ENCODE measurements at regions not wholly inside any gene's neighbourhood (a gene's known extent, or its start where the extent isn't known, plus 50 kb on each side); places are given as distances from the start of the nearest gene placed in this dataset.
"Not testable (repeated sequence)": the region's sequence is repeated elsewhere in the genome, so short reads cannot be mapped to it uniquely, and the experiment has no call there.

DNA sequence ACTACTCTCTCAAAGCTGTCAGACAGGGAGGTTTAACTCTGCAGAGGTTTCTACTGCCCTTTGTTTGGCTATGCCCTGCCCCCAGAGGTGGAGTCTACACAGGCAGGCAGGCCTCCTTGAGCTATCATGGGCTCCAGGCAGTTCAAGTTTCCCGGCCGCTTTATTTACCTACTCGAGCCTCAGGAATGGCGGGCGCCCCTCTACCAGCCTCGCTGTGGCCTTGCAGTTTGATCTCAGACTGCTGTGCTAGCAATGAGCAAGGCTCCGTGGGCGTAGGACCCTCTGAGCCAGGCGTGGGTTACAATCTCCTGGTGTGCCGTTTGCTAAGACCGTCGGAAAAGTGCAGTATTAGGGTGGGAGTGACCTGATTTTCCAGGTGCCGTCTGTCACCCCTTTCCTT lies 124.3 kb downstream of the PTCHD1 start:
- H3K4me3 ChIP-seq (ENCODE audit: low read depth, low read length); DNase-seq (ENCODE audit: low read depth): not testable (repeated sequence)

DNA sequence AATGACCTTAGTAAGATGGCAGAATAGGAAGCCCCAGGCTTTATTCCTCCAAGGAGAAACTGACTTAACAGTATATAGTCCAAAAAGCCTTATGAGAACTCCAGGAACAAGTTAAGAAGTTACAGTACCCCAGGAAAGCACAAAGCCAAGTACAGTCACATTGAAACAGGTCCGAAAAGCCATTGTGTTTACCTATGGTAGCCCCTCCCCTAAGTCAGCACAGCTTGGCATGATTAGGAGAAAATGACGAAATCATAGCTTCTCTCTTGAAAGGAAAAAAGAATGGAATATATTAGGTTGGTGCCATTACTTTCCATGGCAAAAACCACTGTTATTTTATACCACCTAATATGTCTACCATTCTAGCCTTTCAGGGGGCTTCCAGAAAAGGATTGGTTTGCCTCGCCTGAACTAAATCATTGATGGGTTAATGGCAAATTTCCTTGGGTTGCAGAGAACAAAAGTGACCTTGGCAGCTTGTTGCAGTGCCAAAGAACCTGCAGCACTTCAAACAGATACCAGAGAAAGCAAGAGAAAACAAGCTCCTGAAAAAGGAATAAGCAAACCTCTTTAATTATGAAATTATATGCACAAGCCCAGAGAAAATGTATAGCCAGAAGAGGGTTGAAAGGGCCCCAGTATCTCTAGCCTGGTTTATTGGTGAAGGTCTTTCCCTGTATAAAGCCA lies 130.6 kb downstream of the PTCHD1 start:
- no peak for DNase-seq (ENCODE audit: low read depth)

DNA sequence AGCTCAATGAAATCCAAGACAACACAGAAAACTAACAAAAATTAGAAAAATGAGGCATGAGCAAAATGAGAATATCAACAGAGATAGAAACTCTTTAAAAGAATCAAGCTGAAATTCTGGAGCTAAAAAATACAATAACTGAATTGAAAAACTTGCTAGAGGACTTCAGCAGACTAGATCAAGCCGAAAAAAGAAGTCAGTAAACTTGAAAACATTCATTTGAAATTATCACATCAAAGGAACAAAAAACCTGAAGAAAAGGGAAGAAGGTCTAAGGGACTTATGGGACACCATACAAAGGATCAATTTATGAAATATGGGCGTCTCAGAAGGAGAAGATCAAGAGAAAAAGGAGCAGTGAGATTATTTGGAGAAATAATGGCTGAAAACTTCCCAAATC lies 131.3 kb downstream of the PTCHD1 start:
- DNase-seq (ENCODE audit: low read depth) = no peak
- H3K4me3 ChIP-seq (ENCODE audit: low read depth, low read length) = no peak overlapping the region

More for the DNA sequence above, 130.6 kb downstream of the PTCHD1 start:
- no peak overlapping the region for H3K4me3 ChIP-seq (ENCODE audit: low read depth, low read length)

DNA sequence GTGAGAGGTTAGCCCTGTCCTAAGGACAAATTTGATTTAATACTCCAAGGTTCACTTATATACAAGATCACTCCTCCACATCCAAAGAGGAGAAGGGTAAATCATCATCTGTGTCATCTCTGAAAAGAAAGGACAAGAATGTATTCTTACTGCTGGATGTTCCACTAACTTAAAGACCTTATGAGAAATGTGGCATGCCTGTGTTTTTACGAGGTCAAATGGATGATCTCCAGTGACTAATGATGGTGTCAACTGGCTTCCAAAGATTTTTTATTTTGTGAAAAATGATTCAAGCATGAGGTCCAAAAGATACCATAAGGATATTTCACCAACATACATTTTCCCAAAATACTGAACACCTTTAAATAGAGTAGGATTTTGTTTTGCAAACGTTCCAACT lies 143.4 kb downstream of the PTCHD1 start:
- H3K4me3 ChIP-seq (ENCODE audit: low read depth, low read length) = no peak overlapping the region
- DNase-seq (ENCODE audit: low read depth) = no peak

DNA sequence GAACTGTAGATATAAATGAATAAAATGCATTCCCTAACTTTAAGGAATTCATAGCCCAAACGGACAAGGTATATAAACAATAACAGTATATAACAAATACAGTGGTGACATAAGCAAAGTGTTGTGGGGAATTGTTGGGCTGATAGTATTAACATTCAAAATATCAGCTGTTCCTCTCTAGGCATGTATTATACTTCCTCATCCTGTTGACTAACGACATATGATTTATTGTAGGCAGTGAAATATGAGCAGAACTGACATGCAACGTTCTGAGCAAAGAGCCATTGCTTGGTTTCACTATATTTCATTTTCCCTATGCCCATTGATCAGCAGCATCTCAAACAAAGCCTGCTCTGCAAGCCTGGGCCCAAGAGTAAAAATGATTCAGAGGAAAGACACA lies 143.9 kb downstream of the PTCHD1 start:
- DNase-seq (ENCODE audit: low read depth) = no peak
- no peak overlapping the region for H3K4me3 ChIP-seq (ENCODE audit: low read depth, low read length)

DNA sequence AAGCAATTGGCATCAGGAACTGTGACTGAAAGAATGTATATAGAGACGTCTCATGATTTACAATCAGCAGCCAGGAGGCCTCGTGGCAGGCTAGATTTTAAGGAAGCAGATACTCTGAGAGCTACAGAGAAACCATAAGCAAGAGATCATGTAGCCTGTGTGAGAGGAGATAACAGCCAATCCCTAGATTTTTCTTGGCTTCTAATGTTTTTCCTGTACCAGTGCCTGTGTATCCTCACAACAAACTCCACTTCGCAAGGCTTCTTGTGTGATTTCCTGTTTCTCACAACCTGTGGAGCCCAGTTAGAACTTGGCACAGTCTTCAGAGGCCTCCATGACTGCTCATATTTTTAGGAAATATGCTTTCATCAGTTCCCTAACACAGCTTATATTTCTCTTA lies 147.9 kb downstream of the PTCHD1 start:
- no peak overlapping the region for H3K4me3 ChIP-seq (ENCODE audit: low read depth, low read length)
- DNase-seq (ENCODE audit: low read depth) = no peak

DNA sequence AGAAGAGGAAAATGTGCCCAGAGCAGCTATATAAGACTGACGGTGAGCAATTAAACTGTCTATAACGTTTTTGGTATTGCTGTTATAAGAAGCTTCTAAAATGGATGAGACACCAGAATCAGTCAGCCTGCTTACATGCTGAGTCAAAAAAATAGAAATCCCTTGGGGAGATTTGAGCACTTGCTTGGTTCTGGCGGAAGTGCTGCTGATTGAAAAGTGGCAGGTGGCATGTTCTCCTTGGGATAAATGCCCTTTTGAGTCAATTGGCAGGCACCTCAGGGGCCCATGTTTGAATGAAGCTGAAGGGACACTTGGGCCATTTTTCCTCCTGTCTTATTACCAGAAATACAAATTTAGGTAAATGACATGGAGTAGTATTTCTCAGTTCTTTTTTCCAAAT lies 148.7 kb downstream of the PTCHD1 start:
- DNase-seq (ENCODE audit: low read depth) = no peak
- H3K4me3 ChIP-seq (ENCODE audit: low read depth, low read length) = no peak overlapping the region

DNA sequence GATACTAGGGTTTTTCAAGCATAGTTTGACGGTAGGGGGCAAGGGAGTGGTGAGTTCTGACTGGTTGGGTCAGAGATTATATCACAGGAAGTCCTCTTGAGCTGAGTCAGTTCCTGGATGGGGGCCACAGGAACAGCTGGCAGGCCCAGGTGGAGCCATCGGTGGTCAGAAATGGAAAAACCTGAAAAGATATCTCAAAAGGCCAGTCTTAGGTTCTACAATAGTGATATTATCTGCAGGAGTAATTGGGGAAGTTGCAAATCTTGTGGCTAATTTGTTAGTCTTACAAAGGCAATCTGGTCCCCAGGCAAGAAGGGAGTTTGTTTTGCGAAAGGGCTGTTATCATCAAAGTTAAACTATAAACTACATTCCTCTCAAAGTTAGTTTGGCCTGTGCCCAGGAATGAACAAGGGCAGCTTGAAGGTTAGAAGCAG lies 159.3 kb downstream of the PTCHD1 start:
- no peak for DNase-seq (ENCODE audit: low read depth)
- no peak overlapping the region for H3K4me3 ChIP-seq (ENCODE audit: low read depth, low read length)

DNA sequence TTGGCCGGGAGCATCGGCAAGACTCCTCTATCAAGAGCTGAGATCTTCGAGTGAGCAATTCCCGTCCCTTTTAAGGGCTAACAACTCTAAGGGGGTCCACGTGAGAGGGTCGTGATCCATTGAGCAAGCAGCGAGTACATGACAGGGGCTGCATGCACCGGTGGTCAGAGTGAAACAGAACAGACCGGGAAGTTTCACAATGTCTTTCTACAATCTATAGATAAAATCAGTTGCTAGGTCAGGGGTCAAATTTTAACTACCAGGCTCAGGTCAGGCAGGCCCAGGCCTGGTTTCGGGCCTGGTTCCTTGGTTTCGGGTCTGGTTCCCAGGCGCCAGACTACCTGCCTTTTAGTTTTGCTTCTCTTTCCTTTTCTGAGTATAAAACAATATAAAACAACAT lies 160.1 kb downstream of the PTCHD1 start:
- no peak overlapping the region for H3K4me3 ChIP-seq (ENCODE audit: low read depth, low read length)
- DNase-seq (ENCODE audit: low read depth) = no peak

DNA sequence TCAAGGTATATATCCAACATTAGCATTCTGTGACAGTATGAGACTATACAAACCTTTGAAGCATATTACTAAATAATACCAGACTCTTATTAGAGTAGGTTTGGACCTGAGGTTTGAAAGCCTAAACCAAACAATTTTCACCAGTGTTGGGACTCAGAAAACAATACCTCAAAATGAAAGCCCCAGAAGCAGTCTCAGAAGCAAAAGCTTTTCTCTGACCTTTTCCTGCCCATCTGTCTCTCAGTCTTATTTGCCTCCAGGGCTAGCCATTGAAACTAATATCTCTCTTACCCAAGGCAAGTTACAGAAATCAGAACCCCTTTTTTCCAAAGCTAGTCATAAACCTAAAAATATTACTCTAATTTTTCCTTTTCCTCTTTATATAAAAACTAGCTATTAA lies 163.3 kb downstream of the PTCHD1 start:
- DNase-seq (ENCODE audit: low read depth) = no peak
- H3K4me3 ChIP-seq (ENCODE audit: low read depth, low read length) = no peak overlapping the region

DNA sequence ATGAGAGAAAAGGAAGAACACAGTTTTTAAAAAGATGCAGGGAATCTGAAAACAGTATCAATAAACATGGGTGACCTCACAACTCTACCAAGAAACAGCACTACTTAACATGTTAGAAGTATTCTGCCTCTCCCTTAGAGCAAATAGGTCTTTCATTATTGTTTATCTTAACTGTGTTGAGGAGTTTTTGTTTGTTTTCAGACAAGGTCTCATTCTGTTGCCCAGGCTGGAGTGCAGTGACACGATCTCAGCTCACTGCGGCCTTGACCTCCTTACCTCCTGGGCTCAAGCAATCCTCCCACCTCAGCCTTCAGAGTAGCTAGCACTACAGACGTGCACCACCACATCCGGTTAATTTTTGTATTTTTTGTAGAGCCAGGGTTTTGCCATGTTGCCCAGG lies 165.3 kb upstream of the PRDX4 start:
- H3K4me3 ChIP-seq (ENCODE audit: low read depth, low read length) = no peak overlapping the region
- DNase-seq (ENCODE audit: low read depth) = no peak

DNA sequence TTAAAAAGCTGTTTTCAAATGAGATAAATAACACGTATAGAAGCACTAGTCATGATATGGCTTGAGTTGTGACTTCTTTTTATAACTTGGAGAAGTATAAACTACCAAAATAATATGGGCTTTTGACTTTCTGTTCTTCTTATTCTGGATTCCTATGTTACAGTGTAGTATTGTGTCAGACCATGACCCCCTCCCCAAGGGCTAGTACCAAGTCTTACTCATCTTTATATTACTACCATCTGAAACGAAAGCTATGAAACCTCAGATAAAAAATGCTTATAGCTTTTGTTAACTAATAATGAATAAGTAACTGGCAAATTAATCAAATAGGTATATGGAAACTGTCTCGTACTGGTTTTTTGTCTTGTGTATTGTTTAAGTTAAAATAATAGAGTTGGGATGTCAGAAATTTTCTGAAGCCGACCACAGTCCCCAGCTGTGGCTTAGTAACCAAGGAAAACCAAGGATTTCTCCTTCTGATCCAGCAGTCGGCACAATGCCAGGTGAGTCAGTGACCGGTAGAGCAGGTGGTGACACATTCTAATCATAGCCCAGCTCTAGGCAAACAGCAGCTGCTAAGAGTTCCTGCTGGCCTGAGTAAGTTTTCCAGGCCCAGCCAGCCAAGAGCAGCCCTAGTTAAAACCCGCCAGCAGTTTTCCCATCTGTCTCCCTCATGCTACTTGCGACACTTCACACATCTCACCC lies 163.3 kb upstream of the PRDX4 start:
- DNase-seq (ENCODE audit: low read depth) = peak; percentile 80
- no peak overlapping the region for H3K4me3 ChIP-seq (ENCODE audit: low read depth, low read length)

DNA sequence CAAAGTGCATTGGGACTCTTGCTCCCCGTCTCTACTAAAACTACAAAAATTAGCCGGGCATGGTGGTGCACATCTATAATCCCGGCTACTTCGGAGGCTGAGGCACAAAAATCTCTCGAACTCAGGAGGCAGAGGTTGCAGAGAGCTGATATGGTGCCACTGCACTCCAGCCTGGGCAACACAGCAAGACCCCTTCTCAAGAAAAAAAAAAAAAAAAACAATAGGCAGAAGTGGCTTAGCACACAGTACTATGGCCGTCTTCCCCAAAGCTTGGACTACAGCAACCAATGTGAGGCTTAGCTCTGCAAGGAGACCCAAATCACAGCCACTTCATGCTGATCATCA lies 162.8 kb upstream of the PRDX4 start:
- H3K4me3 ChIP-seq (ENCODE audit: low read depth, low read length) = no peak overlapping the region
- peak; percentile 20 for DNase-seq (ENCODE audit: low read depth)

DNA sequence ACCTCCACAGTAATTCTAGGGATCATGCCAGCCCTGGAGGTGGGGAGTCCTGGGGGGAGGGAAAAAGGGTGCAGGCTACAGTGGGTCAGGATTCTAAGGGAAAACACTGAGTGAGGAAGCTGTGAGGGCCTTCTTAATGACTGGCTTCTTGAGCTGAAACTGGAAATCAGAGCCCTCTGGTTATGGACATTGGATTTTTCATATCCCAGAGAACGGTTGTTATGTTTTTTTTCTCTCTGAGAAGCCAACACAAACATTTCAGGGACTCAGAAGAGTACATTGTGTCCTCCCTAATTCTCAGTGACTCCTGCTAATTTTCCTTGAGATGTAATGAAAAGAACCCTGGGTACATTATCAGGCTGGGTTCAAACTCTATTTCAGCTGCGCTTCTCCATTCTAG lies 162.4 kb upstream of the PRDX4 start:
- DNase-seq (ENCODE audit: low read depth) = no peak
- no peak overlapping the region for H3K4me3 ChIP-seq (ENCODE audit: low read depth, low read length)

DNA sequence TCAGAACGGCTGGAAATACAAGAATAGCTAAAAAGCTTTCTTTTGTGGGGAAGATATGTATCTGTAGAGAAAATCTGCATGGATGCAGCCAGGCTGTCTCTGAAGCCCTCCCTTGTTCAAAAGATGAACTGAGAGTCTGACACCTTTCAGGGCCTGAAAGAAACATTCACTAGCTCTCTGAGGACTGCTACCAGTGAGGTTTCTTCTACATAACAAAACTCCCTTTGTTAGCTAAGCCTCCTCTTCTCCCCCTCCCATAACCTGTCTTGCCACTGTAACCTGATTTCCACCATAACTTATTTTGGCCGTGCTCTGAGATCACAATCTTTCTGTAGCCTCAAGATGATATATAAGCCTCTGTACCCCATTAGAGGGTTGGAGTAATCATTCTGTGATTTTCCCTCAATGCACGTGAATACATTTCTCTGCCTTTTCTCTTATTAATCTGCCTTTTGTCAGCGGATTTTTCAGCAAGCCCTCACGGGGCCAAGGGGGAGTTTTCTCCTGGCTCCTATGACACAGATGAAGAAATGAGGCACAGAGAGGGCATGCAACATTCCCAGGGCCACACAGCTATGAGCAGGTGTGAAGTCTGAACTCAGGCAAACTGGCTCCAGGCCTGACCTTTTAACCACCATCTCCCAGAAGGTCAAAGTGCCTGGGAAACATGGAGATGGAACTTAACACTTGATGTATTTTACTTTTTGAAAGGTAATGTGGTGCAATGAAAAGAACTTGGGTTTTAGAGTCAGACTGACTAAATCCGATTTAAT lies 161.6 kb upstream of the PRDX4 start:
- no peak for DNase-seq (ENCODE audit: low read depth)
- H3K4me3 ChIP-seq (ENCODE audit: low read depth, low read length) = no peak overlapping the region

DNA sequence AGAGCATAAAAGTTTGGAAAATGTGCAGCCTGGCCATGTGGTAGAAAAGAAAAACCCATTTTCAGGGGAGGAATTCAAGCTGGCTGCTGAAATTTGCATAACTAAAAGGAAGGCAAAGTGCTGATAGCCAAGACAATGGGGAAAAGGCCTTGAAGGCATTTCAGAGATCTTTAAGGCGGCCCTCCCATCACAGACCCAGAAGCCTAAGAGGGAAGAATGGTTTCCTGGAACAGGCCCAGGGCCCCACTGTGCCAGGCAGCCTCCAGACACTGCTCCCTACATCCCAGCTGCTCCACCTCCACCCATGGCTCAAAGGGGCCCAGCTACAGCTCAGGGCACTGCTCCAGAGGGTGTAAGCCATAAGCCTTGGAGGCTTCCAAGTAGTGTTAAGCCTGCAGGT lies 158.0 kb upstream of the PRDX4 start:
- no peak for DNase-seq (ENCODE audit: low read depth)
- no peak overlapping the region for H3K4me3 ChIP-seq (ENCODE audit: low read depth, low read length)

DNA sequence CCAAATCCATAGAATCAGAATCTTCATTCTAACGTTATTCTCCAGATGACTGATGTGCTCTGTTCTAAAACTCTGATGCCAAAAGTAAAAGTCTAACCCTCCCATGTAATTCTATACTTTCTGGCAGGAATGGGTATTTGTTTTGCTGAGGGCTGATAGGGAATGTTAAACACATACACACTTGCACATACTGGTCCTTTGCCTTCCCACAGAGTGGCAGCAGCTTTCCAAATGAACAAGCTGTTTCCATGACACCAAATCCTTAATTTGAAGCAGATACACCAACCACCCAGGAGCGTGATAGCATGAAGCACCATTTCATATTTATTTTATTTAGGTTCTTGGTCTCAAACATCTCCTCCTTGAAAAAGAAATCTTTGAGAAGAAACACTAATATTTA lies 155.5 kb upstream of the PRDX4 start:
- no peak overlapping the region for H3K4me3 ChIP-seq (ENCODE audit: low read depth, low read length)
- DNase-seq (ENCODE audit: low read depth) = no peak

DNA sequence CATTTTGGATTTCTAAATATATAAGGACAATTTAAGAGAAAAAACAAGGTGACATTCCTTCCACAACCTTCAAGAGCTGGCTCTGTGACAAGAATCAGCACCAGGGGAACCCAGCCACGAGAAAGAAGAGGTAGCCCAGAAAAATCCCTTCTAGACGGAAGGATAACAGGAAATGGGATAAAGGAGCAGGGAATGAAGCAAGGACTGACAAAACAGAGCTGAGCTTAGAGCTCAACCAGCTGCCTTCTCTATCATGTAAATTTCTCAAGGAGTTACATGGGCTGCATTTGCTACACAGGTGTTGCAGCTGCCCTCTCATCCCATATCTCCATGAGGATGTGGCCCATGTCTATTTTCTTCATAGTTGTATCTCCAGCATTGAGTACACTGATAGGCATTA lies 154.2 kb upstream of the PRDX4 start:
- no peak for DNase-seq (ENCODE audit: low read depth)
- H3K4me3 ChIP-seq (ENCODE audit: low read depth, low read length) = no peak overlapping the region

DNA sequence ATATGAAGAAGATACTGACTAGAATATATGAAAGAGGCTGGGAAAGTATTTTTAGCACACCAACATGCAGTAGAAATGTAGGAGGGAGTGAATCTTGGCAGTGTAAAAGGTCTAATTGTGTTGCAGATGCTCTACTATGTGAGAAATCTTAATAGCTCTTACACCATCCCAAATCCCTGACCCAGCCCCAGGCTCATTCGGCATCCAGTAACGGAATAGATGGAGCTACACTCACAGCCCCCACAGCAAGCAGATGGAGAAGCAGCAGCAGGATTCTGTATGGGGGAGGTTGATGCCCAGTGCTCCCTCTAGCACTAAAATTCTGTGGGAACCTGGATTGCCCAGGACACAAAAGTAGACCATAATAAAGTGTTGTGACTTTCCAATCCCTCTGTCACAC lies 153.2 kb upstream of the PRDX4 start:
- no peak for DNase-seq (ENCODE audit: low read depth)
- no peak overlapping the region for H3K4me3 ChIP-seq (ENCODE audit: low read depth, low read length)

DNA sequence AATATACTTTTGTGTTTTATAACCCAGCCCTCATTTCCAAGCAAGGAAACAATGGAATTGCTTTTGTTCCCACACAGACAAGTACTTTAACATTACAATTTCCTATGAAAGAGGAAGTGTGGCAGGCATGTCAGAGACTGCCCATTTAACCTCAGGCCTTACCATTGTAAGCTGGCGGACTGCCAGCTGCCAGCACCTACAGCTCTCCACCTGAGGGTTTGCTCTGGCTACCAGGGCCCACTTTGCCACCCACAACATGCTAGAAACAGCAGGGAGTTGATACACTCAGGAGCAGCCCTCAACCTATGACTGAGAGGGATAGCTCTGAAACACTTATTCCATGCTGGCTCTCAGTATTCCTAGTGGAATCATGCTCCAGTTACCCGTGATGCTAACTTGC lies 152.3 kb upstream of the PRDX4 start:
- H3K4me3 ChIP-seq (ENCODE audit: low read depth, low read length) = no peak overlapping the region
- DNase-seq (ENCODE audit: low read depth) = no peak
